Esophagus squamous epithelium (tissue), 4 donors: ENCODE measurements at regions not wholly inside any gene's neighbourhood (a gene's known extent, or its start where the extent isn't known, plus 50 kb on each side); places are given as distances from the start of the nearest gene placed in this dataset.
"Not testable (repeated sequence)": the region's sequence is repeated elsewhere in the genome, so short reads cannot be mapped to it uniquely, and the experiment has no call there.

ENCODE experiments used
- CTCF ChIP-seq, 6 experiments: fragments of 450-650 bp in 4 of 6; fragments of 200-600 bp in 2 of 6; sonication (generic) in 2 of 6; IDR thresholded peaks; one replicate each; pipeline ENCODE4 v1.5.1; 2016 to 2019; ENCODE audit warnings: antibody characterized with exemption in 6 of 6, mild to moderate bottlenecking in 4 of 6, moderate library complexity in 4 of 6
- POLR2A ChIP-seq, 4 donors: fragments of 450-650 bp; IDR thresholded peaks; one replicate each; pipeline ENCODE4 v1.6.1; 2017; ENCODE audit warnings: antibody characterized with exemption in 4 of 4, mild to moderate bottlenecking in 4 of 4, moderate library complexity in 3 of 4

- TF ChIP-seq CTCF, POLR2A (IDR thresholded peaks at IDR 0.05): not testable (repeated sequence)
These were observed 513.6 kb upstream of the WSB1 start for GRCh38 chr17:26780187-26780814.
